NCI-H1105 (cell line): ENCODE measurements at regions not wholly inside any gene's neighbourhood (a gene's known extent, or its start where the extent isn't known, plus 50 kb on each side); places are given as distances from the start of the nearest gene placed in this dataset.
"Not testable (repeated sequence)": the region's sequence is repeated elsewhere in the genome, so short reads cannot be mapped to it uniquely, and the experiment has no call there.

Experiments used
- DNase-seq: peaks from one replicate; lab custom pipeline; 2025; lab: John Stamatoyannopoulos, UW

DNA sequence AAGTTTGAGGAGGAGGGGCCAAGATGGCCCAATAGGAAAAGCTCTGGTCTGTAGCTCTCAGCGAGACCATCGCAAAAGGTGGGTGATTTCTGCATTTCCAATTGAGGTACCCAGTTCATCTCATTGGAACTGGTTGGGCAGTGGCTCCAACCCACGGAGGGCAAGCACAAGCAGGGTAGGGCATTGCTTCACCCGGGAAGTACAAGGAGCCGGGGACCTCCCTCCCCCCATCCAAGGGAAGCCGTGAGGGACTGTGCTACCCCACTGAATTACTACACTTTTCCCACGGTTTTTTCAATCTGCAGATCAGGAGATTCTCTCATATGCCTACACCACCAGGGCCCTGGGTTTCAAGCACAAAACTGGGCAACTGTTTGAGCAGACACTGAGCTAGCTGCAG, 58.0 kb upstream of the EFCAB3 start:
- no peak for DNase-seq

DNA sequence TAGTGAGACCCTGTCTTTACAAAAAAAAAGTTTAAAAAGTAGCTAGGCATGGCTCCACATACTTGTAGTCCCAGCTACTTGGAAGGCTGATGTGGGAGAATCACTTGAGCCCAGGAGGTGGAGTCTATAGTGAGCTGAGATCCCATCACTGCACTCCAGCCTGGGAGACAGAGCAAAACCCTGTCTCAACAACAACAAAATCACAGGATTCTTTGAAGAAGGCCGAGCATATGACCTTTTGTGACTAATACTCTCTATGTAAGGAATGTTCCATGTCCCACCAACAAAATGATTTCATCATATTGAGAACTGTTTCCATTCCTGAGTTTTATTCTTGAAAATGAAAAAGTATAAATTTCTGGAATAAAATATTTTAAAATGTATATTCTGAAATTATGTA, 58.9 kb upstream of the EFCAB3 start:
- no peak for DNase-seq

DNA sequence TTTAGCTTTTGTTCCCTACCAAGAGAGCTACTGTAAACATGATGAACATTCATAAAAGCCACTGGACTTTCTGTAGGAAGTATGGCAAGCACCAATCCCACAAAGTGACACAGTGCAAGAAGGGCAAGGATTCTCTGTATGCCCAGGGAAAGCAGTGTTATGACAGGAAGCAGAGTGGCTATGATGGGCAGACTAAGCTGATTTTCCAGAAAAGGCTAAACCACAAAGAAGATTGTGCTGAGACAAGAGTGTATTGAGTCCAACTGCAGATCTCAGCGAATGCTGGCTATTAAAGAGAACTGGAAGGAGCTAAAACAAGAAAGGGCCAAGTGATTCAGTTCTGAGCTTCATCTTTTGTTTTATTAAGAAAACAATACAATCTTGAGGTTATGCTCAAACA, 60.5 kb upstream of the EFCAB3 start:
- no peak for DNase-seq

DNA sequence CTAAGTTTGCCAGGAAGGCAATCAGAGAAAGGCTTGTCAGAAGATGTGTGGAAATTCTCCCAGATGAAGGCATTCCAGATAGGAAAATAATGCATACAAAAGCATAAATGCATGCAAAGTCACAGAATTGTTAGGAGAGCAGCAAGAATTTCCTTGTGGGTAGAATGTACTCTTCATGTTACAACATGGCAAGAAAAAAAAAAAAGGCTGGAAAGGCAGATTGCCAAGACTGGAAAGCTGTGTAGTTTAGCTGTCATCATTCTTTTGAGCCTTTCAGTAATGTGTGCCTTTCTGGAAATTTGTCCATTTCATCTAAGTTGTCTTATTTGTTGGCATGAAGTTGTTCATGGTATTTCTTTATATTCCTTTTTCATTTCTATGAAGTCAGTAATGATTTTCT, 71.0 kb upstream of the EFCAB3 start:
- DNase-seq: no peak

DNA sequence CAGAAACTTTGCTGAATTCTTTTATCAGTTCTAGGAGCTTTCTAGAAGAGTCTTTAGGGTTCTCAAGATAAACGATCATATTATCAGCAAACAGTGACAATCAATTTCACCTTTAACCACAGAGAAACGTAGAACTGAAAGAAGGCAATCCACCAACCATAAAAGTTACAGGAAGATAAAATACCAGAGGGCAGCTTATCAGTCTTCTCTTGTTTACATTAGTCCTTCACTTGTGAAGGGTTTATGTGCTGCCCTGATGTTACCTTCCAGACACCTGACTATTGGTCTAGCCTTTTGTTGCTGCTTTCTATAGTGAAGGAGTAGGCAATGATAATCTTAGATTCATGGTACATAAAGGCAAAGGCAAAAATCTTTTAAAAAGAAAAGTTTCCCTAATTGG, 73.2 kb upstream of the EFCAB3 start:
- DNase-seq: no peak

DNA sequence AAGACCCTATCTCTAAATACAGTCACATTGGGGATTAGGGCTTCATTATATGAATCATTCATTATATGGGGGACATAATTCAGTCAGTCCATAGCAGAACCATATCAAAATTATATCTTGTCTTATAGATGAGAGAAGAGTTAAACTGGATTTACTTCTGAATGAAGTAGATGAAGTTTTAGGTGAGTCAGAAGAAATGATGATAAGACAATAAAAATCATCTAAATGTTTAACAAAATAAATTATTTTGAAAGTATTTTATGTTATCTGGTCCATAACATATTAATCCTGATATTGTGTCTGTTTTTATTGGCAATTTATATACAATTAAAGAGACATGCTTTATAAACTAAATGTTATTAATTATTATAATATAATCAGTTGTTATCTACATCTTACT, 76.9 kb upstream of the EFCAB3 start:
- no peak for DNase-seq

DNA sequence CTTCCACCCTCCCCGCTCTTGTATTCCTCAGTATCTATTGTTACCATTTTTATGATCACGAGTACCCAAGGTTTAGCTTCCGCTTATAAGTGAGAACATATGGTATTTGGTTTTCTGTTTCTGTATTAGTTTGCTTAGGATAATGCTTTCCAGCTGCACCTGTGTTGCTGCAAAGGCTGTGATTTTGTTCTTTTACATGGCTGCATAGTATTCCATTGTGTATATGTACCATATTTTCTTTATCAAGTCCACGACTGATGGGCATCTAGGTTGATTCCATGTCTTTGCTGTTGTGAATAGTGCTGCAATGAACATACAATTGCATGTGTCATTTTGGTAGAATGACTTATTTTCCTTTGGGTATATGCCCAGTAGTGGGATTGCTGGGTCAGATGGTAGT, 79.7 kb upstream of the EFCAB3 start:
- DNase-seq: no peak

DNA sequence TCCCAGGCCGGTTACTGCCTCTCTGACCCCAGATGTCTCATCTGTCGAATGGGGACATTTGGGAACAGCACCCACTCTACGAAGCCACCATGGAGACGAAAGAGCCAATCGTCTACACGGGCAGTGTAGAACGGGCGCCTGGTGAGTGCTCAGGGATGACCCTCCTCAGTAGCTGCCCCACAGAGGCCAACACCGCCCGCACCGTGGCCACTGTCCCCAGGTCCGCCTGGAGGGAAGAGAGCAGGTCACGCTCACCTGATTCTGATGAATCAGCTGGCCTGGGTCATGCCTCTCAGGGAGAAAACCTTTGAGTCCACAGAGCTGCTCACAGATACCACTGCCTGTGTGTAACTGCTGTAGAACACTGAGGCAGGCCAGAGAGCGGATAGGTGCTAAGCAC, 105.1 kb upstream of the EFCAB3 start:
- not testable (repeated sequence) for DNase-seq

DNA sequence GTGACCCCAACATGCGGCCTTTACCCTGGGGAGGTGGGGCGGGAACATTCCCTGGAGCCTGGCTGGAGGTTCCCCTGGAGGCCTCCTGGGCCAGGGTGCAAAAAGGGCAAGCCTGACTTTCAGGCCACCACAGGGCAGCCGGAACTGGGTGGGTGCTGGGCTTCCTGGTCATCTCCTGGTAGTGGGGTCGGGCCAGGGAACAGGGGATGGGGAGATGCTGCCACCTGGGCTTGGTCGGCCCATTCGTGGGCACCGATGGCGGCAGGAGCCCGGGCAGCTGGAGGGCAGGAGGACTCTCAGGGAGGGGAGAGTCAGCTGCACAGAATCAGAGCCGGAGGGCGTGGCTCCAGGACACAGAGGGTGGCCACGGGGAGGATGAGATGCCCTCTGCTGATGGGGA, 112.0 kb upstream of the EFCAB3 start:
- DNase-seq: not testable (repeated sequence)

DNA sequence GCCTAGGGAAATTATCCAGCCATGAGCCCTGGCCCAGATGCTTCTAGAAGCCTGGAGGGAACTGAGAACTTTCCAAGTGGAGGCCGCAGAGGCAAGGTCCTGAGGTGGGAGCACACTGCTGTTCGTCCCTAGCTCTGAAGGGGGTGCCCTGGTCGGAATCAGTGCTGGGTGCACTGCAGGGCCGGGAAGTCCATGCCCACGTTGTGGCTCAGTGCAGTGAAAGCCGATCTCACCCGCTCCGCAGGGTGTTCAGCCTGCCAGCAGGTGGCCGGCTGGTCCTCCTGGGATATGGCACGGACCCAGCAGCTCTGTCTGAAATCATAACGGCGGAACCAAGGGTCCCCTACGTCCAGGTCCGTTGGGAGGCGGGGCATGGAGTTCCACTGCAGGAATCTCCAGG, 115.4 kb upstream of the EFCAB3 start:
- DNase-seq: not testable (repeated sequence)

DNA sequence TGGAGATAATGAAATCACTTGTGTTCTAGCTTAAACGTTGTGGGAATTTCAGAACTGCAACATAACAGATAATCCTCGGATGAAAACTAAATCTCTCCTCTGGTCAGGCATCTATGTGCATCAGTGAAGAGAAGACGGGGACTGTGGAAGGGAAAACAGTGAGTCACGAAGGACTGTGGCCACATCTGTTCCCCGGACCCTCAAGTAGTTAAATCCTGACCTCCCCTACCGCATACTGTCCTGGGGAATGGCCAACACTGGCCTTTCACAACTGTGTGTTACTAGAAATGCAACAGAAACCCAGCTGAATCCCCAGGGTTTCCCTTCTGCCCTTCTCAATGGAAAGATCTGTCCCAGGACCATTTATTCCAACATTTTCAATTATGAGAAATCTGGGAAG, 124.6 kb upstream of the EFCAB3 start:
- DNase-seq: not testable (repeated sequence)

DNA sequence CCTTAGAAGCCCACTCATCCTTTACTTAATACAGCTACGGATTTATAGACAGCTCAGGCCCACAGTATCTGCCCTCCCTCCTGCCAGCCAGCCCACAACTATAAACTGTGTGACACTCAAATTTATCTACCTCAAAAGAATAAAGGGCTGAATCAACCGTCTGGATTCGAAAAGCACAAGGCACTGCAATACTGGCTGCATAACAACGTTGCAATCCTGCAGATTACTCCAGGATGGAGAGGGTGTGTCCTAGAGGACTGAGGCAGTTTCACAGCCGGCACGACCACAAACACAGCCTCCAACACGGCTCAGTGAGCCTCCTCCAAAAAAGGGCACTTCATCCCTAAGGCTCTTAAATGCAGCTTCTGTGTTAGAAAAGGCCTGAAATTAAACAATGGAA, 138.3 kb upstream of the EFCAB3 start:
- not testable (repeated sequence) for DNase-seq

DNA sequence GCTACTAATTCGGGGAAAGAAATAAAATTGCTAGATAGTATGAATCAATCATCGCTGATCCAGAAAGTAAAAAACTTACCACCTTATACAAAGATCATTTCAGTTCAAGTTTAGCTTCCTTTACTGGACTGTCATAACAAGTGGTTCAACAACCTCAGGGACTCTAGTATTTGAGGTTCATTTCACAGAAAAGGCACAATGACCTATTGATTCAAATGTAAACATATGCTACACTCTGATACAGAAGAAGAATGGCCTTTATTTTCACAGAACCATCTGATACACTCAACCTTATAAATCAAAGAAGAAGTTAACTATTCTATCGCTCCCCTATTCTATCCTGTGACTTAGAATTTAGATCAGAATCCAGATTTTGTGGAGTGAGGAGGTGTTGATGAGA, 140.8 kb upstream of the EFCAB3 start:
- not testable (repeated sequence) for DNase-seq

DNA sequence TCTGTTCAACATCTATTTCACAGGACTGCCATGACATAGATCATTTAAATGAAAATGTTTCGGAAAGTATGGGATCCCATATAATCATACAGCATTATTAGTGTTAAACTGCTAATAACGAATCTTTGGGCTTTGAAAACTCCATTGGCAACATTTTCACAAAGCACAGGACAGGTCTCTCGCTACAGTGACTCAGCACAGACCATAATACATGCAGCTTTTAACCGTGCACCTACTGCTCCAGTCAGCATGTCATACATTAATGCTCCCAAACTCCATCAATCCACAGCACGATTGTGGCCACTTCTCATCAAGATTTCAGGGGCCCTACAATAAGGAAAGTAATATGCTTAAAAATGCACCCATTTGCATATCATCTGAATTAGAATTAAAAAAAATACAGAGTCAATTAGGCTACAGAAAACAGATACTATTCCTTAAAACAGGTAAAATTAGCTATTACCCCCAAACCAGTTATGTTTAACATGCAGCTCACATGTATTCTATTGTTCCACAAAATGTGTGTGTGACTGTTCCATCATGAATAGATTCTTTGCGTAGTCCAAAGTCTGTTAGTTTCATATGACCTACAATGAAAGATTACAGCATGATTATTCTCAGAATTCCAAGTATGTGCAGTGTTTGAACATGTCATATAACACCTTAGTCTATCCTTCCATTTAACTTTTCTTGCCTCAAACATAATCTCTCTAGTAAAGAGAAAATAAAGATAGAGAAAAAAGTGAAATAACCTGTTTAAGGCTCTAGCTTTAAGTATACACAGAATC, 141.6 kb upstream of the EFCAB3 start:
- not testable (repeated sequence) for DNase-seq

DNA sequence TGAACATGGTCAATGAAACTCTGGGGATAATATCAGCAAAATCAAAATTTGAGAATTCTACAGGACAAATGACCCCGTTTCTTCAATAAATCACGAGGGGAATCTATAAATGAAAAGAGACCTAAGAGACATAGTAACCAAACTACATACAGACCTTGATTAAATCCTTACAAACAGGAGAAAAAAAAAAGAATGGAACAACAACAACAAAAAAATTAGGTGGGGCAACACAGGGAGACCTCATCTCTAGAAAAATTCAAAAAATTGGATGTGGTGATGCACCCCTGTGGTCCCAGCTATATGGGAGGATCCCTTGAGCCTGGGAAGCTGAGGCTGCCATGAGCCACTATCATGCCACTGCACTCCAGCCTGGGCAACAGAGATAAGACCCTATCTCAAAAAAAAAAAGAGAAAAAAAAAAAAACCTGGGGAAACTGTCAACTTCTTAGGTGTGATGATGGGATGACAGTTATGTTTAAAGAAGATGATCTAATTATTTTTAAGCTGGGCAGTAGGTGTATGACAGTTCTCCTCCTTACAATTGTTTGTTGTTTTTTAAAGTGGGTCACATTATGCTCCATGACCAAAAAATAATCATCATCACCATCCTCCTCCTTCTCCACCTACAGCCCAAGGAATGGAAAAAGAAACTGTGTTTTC, 146.4 kb upstream of the EFCAB3 start:
- not testable (repeated sequence) for DNase-seq

DNA sequence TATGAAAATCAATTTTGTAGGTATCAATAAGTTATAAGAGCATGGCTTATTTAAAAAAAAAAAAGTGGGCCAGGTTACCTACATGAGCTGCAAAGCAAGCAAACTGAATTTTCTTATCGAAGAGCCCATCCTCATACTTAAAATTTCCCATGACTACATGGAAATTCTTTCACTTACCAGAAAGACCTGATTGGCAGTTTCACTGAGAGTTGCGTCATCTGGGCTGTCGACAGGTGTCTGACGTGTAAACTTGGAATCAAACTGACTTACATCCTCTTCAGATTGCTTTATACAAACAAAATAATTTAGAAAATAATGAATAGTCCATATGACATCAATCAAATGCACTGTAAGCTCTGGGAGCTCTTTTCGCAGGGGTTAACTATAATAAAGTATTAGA, 149.1 kb upstream of the EFCAB3 start:
- DNase-seq: not testable (repeated sequence)

DNA sequence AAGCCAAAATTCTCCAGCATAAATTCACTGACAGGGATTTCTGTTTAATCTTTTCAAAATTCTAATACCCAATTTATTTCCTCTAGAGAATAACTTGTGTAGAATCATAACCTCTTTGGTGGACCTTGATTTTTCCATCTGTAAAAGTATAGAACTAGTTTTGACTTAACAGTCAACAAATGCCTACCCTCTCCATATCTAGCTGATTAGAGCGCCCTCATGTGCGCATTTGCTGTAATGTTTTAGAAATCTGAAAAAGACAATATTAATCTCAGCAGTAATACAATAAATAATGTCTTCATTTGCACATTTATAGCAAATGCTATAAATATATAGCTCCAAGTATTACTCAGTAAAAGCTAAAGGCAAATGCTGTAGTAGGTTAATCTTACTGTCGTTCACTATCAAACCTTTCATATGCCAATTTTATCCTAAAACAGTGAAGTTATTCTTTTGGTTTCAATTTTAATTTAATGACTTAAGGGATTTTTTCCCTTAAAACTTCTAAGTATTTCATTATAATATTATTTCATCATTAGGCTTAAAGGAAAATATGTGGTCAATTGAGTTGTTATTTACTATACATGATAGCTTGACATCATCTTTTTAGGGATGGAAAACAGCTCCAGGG, 153.6 kb upstream of the EFCAB3 start:
- DNase-seq: not testable (repeated sequence)

DNA sequence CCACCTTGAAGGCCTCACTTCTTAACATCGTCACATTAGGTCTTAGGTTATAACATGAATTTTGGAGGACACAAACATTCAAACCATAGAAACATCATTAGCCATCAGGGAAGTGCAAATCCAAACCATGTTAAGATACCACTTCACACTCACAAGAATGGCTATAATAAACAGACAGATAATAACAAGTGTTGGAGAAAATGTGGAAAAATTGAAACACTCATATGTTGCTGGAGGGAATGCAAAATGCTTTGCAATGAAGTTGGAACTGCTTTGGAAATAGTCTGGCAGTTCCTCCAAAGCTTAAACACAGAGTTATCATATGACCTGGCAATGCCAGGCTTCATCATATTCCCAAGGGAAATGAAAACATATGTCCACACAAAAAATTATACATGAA, 156.8 kb upstream of the EFCAB3 start:
- DNase-seq: not testable (repeated sequence)

DNA sequence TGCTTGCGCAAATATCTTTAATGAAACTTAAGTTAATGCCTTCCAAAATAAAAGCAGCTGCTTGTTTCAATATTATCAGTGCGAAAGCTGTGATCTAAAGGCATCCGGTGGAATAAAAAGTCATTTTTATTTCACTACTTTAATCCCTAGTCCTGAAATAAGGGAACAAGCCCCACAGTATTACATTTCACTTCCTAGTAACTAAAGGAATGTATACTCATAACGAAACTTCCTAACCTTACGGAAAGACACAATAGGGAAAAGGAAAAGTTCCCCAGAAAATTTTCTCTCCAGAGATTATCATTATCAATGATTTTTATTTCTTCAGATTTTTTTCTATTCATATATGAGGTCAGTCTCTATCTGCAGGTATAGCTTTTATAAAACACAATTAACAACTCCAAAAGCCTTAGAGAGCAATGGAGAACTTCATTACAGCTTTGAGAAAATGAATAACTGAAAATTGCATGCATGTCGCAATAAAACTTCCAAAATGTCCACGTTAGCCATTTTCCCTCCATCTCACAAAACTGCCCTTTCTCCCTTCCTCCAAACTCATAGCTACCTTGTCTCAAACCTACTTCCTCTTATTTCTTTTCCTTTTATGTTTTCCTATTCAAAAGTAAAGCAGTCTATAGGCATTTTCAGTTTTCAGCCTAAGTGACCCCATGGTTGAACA, 154.3 kb upstream of the MED13 start:
- DNase-seq: no peak

DNA sequence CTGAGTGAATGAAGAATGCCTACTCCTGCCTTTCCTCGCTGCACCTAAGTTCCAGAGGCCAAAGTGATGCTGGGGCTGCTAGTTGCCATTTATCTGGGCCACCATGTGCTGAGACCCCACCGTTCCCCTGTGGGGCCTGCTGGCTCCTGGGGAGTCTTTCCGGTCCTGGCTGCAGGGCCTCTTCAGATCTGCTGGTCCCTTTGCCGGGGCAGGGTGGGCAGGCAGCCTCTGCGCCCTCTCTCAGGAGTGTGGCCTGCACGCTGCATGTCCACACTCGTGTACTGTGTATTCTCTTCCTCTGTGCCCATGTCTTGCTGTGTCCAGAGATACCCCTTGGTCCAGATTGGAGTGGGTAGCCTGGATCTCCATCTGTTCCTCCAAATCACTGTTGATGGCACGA, 151.8 kb upstream of the MED13 start:
- DNase-seq: no peak

DNA sequence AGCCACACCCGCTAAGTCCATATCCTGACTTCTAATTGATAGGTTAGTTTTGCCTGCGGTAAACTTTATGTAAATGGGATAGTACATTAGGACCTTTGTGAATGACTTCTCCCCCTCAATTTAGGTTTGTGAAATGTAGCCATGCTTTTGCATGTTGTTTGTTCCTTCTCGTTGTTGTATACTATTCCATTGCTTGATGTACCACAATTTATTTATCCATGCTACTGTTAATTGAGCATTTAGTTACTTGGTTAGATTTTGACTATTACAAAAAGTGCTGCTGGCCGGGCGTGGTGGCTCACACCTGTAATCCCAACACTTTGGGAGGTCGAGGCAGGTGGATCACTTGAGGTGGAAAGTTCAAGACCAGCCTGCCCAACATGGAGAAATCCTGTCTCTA, 150.8 kb upstream of the MED13 start:
- not testable (repeated sequence) for DNase-seq

DNA sequence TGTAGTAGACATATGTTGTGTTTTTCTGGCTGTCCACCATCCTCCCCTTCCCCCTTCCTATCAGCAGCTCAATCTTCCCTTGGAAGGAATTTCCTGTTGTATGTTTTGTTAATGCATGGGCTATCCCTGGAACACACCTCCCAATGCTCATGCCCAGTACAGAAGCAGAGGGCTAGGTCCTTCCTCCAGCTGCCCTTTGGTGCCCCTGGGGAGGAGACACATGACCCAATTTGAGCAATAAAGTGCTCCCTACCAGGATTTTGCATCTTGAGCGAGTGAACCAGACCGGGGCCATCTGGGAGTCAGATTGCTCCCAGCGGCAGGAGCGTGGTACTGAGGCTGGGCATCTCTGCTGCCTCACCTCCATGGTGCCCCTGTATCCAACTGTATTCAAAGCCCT, 141.5 kb upstream of the MED13 start:
- no peak for DNase-seq

DNA sequence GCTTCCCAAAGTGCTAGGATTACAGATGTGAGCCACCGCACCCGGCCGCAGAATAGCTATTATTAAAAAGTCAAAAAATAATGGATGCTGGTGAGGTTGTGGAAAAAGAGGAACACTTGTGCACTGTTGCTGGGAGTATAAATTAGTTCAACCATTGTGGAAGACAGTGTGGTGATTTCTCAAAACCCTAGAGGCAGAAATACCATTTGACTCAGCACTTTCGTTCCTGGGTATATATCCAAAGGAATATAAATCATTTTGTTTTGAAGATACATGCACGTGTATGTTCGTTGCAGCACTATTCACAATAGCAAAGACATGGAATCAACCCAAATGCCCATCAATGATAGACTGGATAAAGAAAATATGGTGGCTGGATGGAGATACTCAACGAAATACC, 132.1 kb upstream of the MED13 start:
- DNase-seq: not testable (repeated sequence)
